Mammary epithelial cell (primary cell): ENCODE measurements at regions not wholly inside any gene's neighbourhood (a gene's known extent, or its start where the extent isn't known, plus 50 kb on each side); places are given as distances from the start of the nearest gene placed in this dataset.

ENCODE experiments used
- CTCF ChIP-seq, 2 donors: IDR thresholded peaks in 1 of 2; conservative IDR thresholded peaks in 1 of 2; 2 replicates each; pipeline ENCODE4 v1.5.1; 2011 to 2012; ENCODE audit warnings: inconsistent platforms in 2 of 2, low read length in 2 of 2, mild to moderate bottlenecking in 2 of 2, control low read depth in 1 of 2, low read depth in 1 of 2; ENCODE audit not compliant: insufficient read depth in 1 of 2; ENCODE audit errors: extremely low read depth in 1 of 2
- EZH2 ChIP-seq: IDR thresholded peaks from 2 replicates; pipeline ENCODE4 v1.6.1; 2012; ENCODE audit warnings: low read length, inconsistent platforms, borderline replicate concordance

- TF ChIP-seq CTCF (conservative IDR thresholded peaks at IDR 0.05 in 1 of 2, IDR thresholded peaks at IDR 0.05 in 1 of 2; ENCODE audit: extremely low read depth in 1 of 2, insufficient read depth in 1 of 2, low read depth in 1 of 2, low read length in 2 of 2): no peak
- TF ChIP-seq EZH2: no peak
These were observed 360.4 kb upstream of the NWD2 start for GRCh38 chr4:36884151-36884550.
